Fibroblast of villous mesenchyme (primary cell): ENCODE measurements at regions not wholly inside any gene's neighbourhood (a gene's known extent, or its start where the extent isn't known, plus 50 kb on each side); places are given as distances from the start of the nearest gene placed in this dataset.

Source experiments
- DNase-seq: peaks from one replicate; pipeline ENCODE4 v3.0.0-alpha.2; 2010; ENCODE audit warnings: low read depth
- H3K4me3 ChIP-seq: 2 replicates; pipeline ENCODE4 v1.5.1; 2011; ENCODE audit warnings: low read depth, mild to moderate bottlenecking, low read length
- CTCF ChIP-seq: IDR thresholded peaks from 2 replicates; pipeline ENCODE4 v1.5.1; 2012; ENCODE audit warnings: low read depth, mild to moderate bottlenecking, low read length; ENCODE audit not compliant: insufficient read depth

- no peak for DNase-seq
- no peak overlapping the region for H3K4me3 ChIP-seq
- TF ChIP-seq CTCF = no peak
Observed at GRCh38 chr1:212189352-212189738, 95.9 kb upstream of the PPP2R5A start.

- TF ChIP-seq CTCF = no peak
- DNase-seq = no peak
- no peak overlapping the region for H3K4me3 ChIP-seq
Observed at GRCh38 chr1:212190169-212190568, 95.0 kb upstream of the PPP2R5A start.

- no peak for TF ChIP-seq CTCF
- no peak for DNase-seq
- no peak overlapping the region for H3K4me3 ChIP-seq
Observed at GRCh38 chr1:212192261-212192998, 92.8 kb upstream of the PPP2R5A start.

GRCh38 chr1:212196355-212196754 is 88.9 kb upstream of the PPP2R5A start:
- no peak for TF ChIP-seq CTCF
- no peak for DNase-seq
- H3K4me3 ChIP-seq = no peak overlapping the region

- H3K4me3 ChIP-seq = no peak overlapping the region
- no peak for DNase-seq
- TF ChIP-seq CTCF = no peak
Observed at GRCh38 chr1:212201461-212201860, 83.7 kb upstream of the PPP2R5A start.

DNA sequence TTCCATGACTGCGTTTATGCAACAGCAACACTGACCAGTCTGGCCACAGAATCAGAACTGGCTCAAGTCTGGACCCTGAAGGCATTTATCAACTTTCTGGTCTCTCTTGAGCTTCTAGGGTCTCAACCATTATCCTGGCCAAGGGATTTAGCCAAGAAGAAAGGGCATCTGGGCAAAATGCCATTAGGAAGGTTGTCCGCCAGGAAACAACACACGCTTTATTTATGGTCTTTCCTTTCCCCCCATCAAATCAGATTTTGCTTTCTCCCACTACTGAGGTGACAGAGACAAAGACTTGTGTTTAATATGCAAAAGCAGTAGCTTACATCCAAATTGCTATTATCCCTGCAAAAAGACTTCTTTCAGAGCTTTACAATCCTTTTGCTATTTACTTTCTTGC is 81.6 kb upstream of the PPP2R5A start:
- TF ChIP-seq CTCF = no peak
- H3K4me3 ChIP-seq = no peak overlapping the region
- DNase-seq = no peak

DNA sequence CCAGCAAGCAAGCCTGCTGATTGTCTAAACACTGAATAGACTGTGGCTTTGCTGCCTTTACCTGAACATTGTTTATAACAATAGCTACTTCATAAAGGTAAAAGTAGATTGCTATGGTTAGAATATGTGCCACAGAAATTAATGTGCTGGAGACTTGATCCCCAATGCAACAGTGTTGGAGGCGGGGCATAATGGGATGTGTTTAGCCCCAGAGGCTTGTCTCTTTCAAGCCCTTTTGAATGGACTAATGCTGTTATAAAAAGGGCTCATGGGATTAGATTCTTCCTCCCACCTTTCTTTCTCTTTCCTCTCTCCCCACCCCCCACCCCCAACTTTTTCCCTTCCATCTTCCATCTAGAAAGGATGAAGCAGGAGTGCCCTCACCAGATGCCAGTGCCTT is 80.2 kb upstream of the PPP2R5A start:
- no peak for DNase-seq
- H3K4me3 ChIP-seq = no peak overlapping the region
- TF ChIP-seq CTCF = no peak
